OCI-LY7 (cell line): ENCODE measurements at regions not wholly inside any gene's neighbourhood (a gene's known extent, or its start where the extent isn't known, plus 50 kb on each side); places are given as distances from the start of the nearest gene placed in this dataset.

Source experiments
- BruUV-seq: library from RNA; stranded (reverse); fragments of 400-500 nt; replicated peaks from 2 replicates; lab custom pipeline; 2021; lab: Mats Ljungman, UMichigan
- CTCF ChIA-PET: fragments of 300-600 bp; sonication (Branson Sonifier 250); formaldehyde crosslinking; loops from one replicate; lab custom pipeline; 2022; ENCODE audit warnings: antibody characterized with exemption; ENCODE audit not compliant: unreplicated experiment; lab: Charles Lee
- POLR2A ChIA-PET: fragments of 300-600 bp; sonication (Branson Sonifier 250); formaldehyde crosslinking; loops from one replicate; lab custom pipeline; 2022; ENCODE audit warnings: antibody characterized with exemption; lab: Charles Lee
- DNase-seq: peaks from one replicate; pipeline ENCODE4 v3.0.0-alpha.2; 2015; ENCODE audit warnings: low spot score
- H2AFZ ChIP-seq: fragments of 200-600 bp; sonication (generic), shearing (Covaris generic); 2 replicates; pipeline ENCODE4 v1.6.1; 2014; ENCODE audit warnings: mild to moderate bottlenecking, antibody characterized with exemption, low read length, moderate library complexity
- H3K27ac ChIP-seq: fragments of 200-600 bp; sonication (generic); 2 replicates; pipeline ENCODE4 v1.5.1; 2014; ENCODE audit warnings: mixed run types, low read depth, mild to moderate bottlenecking, moderate library complexity, low read length, inconsistent platforms; ENCODE audit not compliant: poor library complexity, severe bottlenecking
- H3K36me3 ChIP-seq: fragments of 200-600 bp; sonication (generic); 2 replicates; pipeline ENCODE4 v1.6.1; 2014; ENCODE audit warnings: mild to moderate bottlenecking, antibody characterized with exemption, low read length, moderate library complexity, mixed read lengths; ENCODE audit not compliant: insufficient read depth
- H3K4me1 ChIP-seq: fragments of 200-600 bp; sonication (generic); 2 replicates; pipeline ENCODE4 v1.5.1; 2014; ENCODE audit warnings: mild to moderate bottlenecking, low read length; ENCODE audit not compliant: insufficient read depth, poor library complexity, severe bottlenecking
- H3K4me2 ChIP-seq: fragments of 200-600 bp; sonication (generic); 2 replicates; pipeline ENCODE4 v1.6.1; 2014; ENCODE audit warnings: mild to moderate bottlenecking, low read length
- H3K4me3 ChIP-seq: fragments of 200-600 bp; sonication (generic); 2 replicates; pipeline ENCODE4 v1.5.1; 2014; ENCODE audit warnings: mild to moderate bottlenecking, low read depth, low read length; ENCODE audit not compliant: poor library complexity, severe bottlenecking
- H3K79me2 ChIP-seq: fragments of 200-600 bp; sonication (generic); 2 replicates; pipeline ENCODE4 v1.6.1; 2016; ENCODE audit warnings: low read depth, mild to moderate bottlenecking, low read length, moderate library complexity, mixed read lengths; ENCODE audit not compliant: insufficient read depth
- H3K9me2 ChIP-seq: fragments of 200-600 bp; sonication (generic); 2 replicates; pipeline ENCODE4 v1.6.1; 2016; ENCODE audit warnings: mild to moderate bottlenecking, low read length, mixed read lengths; ENCODE audit not compliant: insufficient read depth
- H3K9me3 ChIP-seq: fragments of 200-600 bp; sonication (generic); 2 replicates; pipeline ENCODE4 v1.6.1; 2014; ENCODE audit warnings: mild to moderate bottlenecking, mixed run types, low read length, mixed read lengths
- H4K20me1 ChIP-seq: fragments of 200-600 bp; sonication (generic); 2 replicates; pipeline ENCODE4 v1.6.1; 2014; ENCODE audit warnings: mild to moderate bottlenecking, antibody characterized with exemption, low read length, moderate library complexity, mixed read lengths; ENCODE audit not compliant: insufficient read depth
- EZH2phosphoT487 ChIP-seq: fragments of 200-600 bp; sonication (generic); IDR thresholded peaks from 2 replicates; pipeline ENCODE4 v1.6.1; 2018; ENCODE audit warnings: low read depth, borderline replicate concordance, mild to moderate bottlenecking, mixed run types, antibody characterized with exemption, low read length, moderate library complexity, mixed read lengths
- intact Hi-C: fragments of 100-400 bp; cut with micrococcal nuclease; formaldehyde crosslinking; loops from one replicate; pipeline ENCODE4 v1.10.0; 2022; ENCODE audit not compliant: unreplicated experiment
- TF ChIP-seq, protein P1 (sequence below): fragments of 200-600 bp; sonication (generic); conservative IDR thresholded peaks from 2 replicates; pipeline ENCODE4 v1.5.1; 2014; ENCODE audit warnings: mild to moderate bottlenecking, antibody characterized with exemption, low read length, moderate library complexity, mixed read lengths

DNA sequence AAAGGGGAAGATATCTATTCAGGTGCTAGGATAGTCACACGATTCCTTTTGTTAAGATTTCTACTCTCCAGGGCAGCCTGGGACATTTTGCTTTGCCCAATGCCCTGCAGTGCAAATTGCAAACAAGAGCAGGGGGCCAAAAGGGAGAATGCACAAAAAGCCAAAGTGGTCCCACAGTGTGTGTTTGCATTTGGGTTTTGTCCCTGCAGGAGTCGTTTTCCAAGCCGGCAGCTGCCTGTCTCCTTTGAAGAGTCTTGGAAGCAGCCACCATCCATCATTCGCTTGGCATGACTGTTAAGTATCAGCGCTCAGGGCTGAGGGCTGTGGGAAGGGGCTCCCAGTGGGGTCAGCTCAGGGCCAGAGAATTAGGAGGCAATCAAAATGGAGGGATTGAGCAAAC lies 184.7 kb downstream of the MIAT start:
- no peaks in the 10 kb centered on the region for H3K9me2 ChIP-seq
- ChIA-PET CTCF (no interaction called here), POLR2A (no interaction called here)
- TF ChIP-seq, protein P1, sequence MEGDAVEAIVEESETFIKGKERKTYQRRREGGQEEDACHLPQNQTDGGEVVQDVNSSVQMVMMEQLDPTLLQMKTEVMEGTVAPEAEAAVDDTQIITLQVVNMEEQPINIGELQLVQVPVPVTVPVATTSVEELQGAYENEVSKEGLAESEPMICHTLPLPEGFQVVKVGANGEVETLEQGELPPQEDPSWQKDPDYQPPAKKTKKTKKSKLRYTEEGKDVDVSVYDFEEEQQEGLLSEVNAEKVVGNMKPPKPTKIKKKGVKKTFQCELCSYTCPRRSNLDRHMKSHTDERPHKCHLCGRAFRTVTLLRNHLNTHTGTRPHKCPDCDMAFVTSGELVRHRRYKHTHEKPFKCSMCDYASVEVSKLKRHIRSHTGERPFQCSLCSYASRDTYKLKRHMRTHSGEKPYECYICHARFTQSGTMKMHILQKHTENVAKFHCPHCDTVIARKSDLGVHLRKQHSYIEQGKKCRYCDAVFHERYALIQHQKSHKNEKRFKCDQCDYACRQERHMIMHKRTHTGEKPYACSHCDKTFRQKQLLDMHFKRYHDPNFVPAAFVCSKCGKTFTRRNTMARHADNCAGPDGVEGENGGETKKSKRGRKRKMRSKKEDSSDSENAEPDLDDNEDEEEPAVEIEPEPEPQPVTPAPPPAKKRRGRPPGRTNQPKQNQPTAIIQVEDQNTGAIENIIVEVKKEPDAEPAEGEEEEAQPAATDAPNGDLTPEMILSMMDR: no peak
- no peak for TF ChIP-seq EZH2phosphoT487
- H3K4me3 ChIP-seq: no peak overlapping the region
- no peaks in the 10 kb centered on the region for H3K79me2 ChIP-seq
- no peak overlapping the region for H3K27ac ChIP-seq
- H3K4me1 ChIP-seq: no peaks in the 10 kb centered on the region
- DNase-seq: no peak
- no peaks in the 10 kb centered on the region for H3K36me3 ChIP-seq
- no peak overlapping the region for H3K4me2 ChIP-seq
- no TSS peak for BruUV-seq
- H2AFZ ChIP-seq: no peak overlapping the region
- intact Hi-C loops: no loop called here
- H4K20me1 ChIP-seq: no peaks in the 10 kb centered on the region
- no peaks in the 10 kb centered on the region for H3K9me3 ChIP-seq

- intact Hi-C loops: no loop called here
- Histone ChIP-seq H3K79me2 (no peaks in the 10 kb centered on the region), H3K27ac (no peak overlapping the region), H3K9me3 (no peaks in the 10 kb centered on the region), H3K9me2 (no peaks in the 10 kb centered on the region), H3K36me3 (no peaks in the 10 kb centered on the region), H3K4me3 (no peak overlapping the region), H4K20me1 (no peaks in the 10 kb centered on the region), H2AFZ (no peak overlapping the region), H3K4me1 (no peaks in the 10 kb centered on the region), H3K4me2 (no peak overlapping the region)
- TF ChIP-seq EZH2phosphoT487: no peak
- TF ChIP-seq, protein P1: no peak
- CTCF ChIA-PET: no interaction called here
- DNase-seq: no peak
- POLR2A ChIA-PET: no interaction called here
- BruUV-seq: no TSS peak
These were observed 187.8 kb downstream of the MIAT start for GRCh38 chr22:26845021-26845743.

DNA sequence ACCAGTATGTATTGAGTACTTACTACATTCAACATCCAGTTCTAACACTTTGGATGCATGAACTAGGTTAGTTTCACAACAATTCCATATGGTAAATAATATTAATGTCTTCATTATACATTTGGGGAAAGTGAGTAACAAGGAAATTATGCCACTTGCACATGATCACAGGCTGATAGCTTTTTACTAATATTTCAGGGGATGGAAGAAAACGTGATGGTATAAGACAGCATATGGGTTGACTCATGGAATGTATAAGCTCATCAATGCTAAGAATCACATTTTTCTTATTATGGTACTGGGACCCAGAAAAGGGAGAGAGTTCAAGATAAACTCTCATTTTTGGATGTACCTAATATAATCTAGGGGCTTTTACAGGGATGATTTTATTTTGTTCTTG lies 188.7 kb downstream of the MIAT start:
- Histone ChIP-seq H3K27ac (no peak overlapping the region), H3K9me3 (no peaks in the 10 kb centered on the region), H3K9me2 (no peaks in the 10 kb centered on the region), H4K20me1 (no peaks in the 10 kb centered on the region), H3K4me3 (no peak overlapping the region), H3K36me3 (no peaks in the 10 kb centered on the region), H3K79me2 (no peaks in the 10 kb centered on the region), H2AFZ (no peak overlapping the region), H3K4me2 (no peak overlapping the region), H3K4me1 (no peaks in the 10 kb centered on the region)
- BruUV-seq: no TSS peak
- CTCF ChIA-PET: no interaction called here
- TF ChIP-seq, protein P1: no peak
- no peak for TF ChIP-seq EZH2phosphoT487
- POLR2A ChIA-PET: interaction anchor here (0.6 kb wide), 1 partner anchor 875 kb away, joined by 3 read pairs; no protein-coding TSS in a partner anchor
- intact Hi-C loops: no loop called here
- no peak for DNase-seq
